GM20431 (cell line): ENCODE measurements at regions not wholly inside any gene's neighbourhood (a gene's known extent, or its start where the extent isn't known, plus 50 kb on each side); places are given as distances from the start of the nearest gene placed in this dataset.
"Not testable (repeated sequence)": the region's sequence is repeated elsewhere in the genome, so short reads cannot be mapped to it uniquely, and the experiment has no call there.

ENCODE experiments used
- in situ Hi-C: fragments of 300-500 bp; cut with MseI, MboI; formaldehyde crosslinking; loops from one replicate; pipeline ENCODE4 v1.15.0; 2020; ENCODE audit warnings: low sequenced_read_pairs; ENCODE audit not compliant: unreplicated experiment

DNA sequence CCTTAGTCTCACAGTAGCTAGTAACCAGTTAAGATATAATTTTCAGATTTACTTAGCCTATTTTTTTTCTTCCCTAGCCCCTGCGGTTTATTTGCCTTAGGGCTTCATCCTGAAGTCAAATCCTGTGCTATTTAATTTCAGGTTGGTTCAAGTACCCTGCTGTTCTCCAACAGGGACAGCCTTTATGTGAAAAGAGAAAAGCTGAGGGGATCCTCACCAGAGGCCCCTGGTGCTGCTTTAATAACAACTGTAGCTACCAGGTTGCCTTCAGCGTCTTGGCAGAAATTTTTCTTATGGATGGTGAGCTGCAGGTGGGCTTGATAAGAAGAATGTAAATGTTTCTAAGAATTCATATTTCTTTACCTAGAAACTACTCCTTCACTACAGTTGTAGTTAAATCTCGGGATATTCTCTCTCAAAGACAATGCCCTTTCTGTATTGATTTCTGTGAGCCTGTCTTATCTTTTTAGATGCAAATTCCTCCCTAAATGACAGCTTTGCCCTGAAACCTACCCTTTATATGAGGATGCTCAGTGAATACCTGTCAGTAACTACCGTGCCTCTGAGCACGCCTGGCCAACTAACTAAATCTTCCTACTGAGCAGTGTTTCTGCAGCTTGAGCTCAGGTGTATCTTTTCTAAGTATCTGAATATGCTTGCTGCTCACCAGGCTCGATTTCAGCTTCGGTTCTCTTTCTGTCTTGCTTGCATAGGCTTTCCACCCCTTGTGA, 320.5 kb downstream of the MMUT start:
- in situ Hi-C loops, result no loop called here

- in situ Hi-C loops, result no loop called here
Observed at GRCh38 chr6:49121970-49122369, 341.1 kb downstream of the MMUT start.

- in situ Hi-C loops, result no loop called here
Observed at GRCh38 chr6:49118478-49118877, 344.6 kb downstream of the MMUT start.

GRCh38 chr6:49110916-49111315, 352.1 kb downstream of the MMUT start:
- in situ Hi-C loops, result no loop called here

GRCh38 chr6:49097664-49098063, 365.4 kb downstream of the MMUT start:
- in situ Hi-C loops, result not testable (repeated sequence)

DNA sequence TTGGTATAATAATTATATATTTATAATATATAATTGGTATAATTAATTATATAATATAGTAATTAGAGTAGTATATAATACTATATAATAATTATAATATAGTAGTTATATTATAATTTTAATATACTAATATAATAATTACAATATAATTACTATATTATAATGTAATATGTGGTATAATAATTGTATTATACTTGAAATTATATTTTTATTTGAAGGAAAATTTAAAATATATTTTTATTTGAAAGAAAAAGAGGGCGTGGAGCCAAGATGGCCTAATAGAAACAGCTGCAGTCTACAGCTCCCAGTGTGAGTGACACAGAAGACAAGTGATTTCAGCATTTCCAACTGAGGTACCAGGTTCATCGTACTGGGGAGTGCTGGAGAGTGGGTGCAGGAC, 365.9 kb downstream of the MMUT start:
- in situ Hi-C loops, result no loop called here

- in situ Hi-C loops, result no loop called here
Observed at GRCh38 chr6:49088631-49089030, 374.4 kb downstream of the MMUT start.

DNA sequence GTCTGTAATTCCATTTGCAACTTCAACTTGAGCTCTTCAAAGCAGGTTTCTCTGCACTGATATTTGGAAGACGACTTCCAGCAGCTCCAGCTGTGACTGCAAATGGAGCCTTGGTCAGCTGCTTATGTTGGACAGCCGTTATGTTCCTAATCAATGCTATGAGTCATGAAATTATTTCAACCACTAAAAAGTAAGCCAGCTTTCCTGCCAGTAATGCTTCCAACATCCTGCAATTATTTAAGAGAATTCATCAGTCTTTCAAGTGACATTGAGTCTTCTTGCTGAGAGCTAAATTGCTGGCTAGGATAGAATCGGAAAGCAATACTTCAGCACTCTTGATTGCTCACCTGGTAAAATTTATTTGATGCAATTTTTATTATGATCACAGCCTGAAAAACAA, 375.7 kb downstream of the MMUT start:
- in situ Hi-C loops, result no loop called here

GRCh38 chr6:49082611-49083010, 380.4 kb downstream of the MMUT start:
- in situ Hi-C loops, result no loop called here

DNA sequence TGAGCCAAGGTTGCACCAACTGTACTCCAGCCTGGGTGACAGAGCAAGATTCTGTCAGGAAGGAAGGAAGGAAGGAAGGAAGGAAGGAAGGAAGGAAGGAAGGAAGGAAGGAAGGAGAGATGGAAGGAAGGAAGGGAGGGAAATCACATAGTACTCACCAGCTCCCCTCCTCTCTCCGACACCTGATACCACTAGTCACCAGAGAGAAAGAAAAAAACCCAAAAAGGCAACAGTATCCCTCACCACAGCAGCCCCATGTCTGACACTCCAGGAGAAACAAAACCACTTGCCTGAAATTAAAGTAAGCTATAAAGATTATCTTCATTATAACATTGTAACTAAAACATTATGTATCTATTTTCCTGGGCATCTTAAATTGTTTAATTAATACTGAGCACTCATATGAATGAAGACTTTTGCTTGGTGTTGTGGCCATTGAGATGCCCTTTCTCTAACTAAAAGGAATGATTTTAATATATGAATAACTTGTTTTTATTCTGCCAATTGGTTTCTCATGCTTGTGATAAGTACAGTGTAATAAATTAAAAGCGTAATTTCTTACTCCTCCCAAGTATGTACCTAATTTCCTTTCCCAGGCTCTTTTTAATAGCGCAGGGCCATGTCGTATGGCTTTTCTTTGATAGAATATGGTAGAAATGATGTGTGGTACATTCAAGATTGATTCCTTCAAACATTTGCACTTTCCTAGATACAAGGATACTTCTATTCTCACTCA, 390.0 kb downstream of the MMUT start:
- in situ Hi-C loops, result no loop called here

DNA sequence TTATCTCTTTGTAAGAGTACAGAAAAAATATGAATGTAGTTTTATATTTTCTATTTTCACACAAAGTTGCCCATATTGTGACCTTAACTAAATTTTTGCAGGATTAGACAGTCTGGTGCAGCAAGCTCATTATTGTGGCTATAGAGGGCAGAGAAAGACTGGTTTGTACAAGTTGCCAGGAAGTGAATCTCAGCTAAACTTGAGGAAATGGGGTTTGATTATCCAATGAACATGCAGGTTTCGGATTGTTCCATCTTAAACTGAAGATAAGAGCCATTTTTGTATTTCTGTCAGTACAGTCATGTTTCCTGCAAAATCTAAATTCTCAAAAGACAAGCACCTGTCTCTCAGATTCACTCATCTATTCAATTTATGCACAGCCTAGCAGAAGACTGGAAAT, 390.9 kb downstream of the MMUT start:
- in situ Hi-C loops, result no loop called here

DNA sequence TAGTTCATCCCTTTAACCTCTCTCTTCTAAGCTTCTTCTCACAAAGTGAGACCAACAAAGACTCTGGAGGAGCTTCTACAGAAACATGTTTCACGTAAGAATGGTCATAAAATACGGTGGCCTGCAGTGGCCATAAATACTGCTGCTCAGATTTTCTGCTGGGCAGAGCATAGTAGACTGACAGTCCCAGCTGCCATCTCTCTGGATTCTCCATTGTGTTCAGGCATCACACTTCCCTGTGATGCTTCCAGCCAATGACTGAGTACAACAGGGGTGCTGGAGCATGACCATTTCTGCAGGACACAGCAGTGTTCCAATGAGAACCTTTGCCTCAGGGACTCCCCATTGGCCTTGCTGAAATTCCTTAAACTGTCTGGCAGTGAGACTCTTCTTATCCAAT, 392.6 kb downstream of the MMUT start:
- in situ Hi-C loops, result no loop called here

GRCh38 chr6:49054311-49054710, 408.7 kb downstream of the MMUT start:
- in situ Hi-C loops, result no loop called here

DNA sequence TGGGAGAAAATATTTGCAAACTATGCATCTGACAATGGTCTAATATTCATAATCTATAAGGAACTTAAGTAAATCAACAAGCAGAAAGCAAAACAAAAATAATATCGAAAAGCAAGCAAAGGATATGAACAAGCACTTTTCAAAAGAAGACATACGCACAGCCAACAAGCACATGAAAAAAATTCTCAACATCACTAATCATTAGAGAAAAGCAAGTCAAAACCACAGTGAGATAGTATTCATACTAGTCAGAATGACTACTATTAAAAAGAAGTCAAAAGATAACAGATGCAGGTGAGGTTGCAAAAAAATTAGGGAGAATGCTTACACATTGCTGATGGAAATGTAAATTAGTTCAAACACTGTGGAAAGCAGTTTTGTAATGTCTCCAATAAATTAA, 410.2 kb downstream of the MMUT start:
- in situ Hi-C loops, result no loop called here

GRCh38 chr6:49051281-49051680, 411.8 kb downstream of the MMUT start:
- in situ Hi-C loops, result no loop called here

DNA sequence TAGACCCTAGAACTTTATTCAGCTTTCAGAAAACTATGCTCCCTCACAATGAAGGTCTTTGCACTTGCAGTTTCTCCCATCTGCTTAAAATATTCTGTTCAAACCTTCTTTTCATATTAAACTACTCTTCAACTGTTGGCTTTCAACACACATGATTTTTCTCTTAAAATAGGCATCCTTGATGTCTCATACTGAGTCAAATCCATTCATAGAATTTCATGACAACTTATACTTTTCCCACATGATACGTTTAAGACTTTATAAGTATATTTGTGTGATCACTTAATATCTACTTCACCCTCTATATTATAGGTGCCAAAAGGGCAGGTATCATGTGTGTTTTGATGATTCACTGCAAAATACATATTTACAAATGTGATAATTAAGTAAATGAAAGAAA, 412.5 kb downstream of the MMUT start:
- in situ Hi-C loops, result no loop called here

GRCh38 chr6:49038294-49038822, 424.7 kb downstream of the MMUT start:
- in situ Hi-C loops, result no loop called here

DNA sequence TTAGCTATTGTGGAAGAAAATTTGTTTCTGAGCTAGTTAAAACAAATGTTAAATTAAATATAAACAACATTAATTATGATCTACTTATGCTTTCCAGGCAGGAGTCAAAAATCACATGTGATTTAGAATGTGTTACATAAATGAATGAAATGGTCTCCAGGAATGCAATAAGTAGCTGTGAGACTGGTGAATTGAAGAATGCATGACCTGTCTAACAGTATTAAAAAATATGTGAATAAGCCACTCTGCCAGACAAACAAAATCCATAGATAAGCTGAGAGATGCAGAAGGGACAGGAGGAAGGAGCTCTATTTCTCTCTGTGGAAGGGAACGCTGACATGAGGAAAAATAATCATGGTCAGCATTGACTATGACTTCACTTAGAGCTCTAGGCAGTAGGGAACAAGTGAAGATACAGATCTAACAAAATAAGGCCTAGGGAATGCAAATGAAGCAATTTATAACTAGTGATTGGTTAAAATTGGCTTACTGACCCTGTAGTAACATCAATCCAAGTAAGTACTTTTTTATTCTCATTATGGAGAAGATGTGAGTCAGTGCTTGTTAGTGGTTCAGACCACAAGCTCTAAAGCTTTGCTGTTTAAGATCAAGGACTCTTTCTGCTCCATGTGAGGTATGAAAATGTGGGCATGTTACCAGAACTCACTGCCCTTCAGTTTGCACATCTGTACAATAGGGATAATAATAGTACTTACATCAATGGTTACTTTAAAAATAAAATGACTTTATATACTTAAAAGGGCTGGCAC, 432.6 kb downstream of the MMUT start:
- in situ Hi-C loops, result no loop called here

GRCh38 chr6:49027644-49028043, 435.4 kb downstream of the MMUT start:
- in situ Hi-C loops, result no loop called here

GRCh38 chr6:49025273-49026240, 437.5 kb downstream of the MMUT start:
- in situ Hi-C loops, result no loop called here
